NCI-H82 treated with DMSO at 0.1 percent for 48 hours (cell line): ENCODE measurements at regions not wholly inside any gene's neighbourhood (a gene's known extent, or its start where the extent isn't known, plus 50 kb on each side); places are given as distances from the start of the nearest gene placed in this dataset.
A peak's percentile ranks its signal among the peaks of the same experiment; 100 is the strongest.

Source experiments
- DNase-seq: peaks from one replicate; lab custom pipeline; 2025; ENCODE audit not compliant: unreplicated experiment; lab: John Stamatoyannopoulos, UW

DNA sequence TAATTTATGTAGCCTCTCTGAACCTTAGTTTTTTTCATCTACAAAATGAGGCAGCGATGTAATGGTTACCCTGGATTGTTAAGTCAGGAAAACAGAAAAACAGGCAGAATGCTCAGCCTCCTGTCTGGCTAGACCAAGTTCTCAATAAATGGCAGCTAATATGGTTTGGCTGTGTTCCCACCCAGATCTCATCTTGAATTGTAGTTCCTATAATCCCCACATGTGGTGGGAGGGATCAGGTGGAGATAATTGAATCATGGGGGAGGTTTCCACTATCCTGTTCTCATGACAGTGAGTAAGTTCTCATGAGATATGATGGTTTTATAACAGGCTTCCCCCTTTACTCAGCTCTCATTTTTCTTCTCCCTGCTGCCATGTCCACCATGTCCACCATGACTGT is 220.0 kb downstream of the CMPK2 start:
- DNase-seq = peak; percentile 45

GRCh38 chr2:6647046-6647445 is 218.7 kb downstream of the CMPK2 start:
- no peak for DNase-seq

DNA sequence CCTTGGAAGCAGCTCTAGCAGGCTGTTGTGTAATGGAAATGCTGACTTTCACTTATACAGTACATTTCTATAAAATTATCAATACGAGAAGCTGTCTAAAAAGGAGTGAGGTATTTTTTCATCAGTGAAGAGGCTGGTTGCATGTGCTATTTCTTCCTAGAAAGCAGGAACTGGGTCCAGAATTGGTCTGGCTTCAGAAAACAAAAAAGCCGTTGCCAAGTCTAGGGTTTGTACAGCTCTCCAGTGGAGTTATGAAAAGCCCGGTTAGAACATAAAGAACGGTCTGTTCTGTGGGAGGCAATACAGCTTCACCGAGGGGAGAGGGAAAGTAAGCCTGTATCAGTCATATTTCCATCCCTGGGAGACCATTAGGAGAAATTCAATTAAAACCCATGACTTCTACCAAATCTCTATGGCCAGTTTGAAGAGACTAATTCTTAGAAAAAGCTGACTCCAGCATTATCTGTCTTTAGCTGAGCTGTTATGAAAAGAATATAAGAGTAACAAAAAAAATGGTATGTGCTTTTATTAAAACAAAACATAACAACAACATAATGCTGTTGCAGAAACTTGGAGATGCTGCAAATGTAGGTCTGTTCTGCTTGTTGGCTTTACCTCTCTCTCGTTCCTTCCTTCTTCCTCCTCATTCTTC is 217.0 kb downstream of the CMPK2 start:
- DNase-seq = no peak

DNA sequence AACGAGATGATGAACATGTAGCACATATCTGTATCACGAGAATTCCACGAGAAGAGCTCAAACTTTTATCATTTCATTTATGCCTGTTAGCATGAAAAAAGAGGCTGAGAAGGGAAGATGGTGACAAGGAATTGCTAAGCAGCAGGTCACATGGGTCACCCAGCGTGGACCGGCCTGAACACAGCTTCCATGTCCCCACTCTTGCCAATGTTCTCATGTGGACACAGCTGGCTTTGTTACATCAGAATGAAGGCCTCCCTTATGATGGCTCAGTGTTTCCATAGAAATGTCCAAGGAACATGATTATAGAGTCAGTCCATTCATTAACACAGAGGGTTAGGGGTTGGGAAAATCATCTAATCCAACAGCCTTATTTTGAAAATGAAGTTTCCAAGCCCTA is 215.4 kb downstream of the CMPK2 start:
- DNase-seq = no peak

GRCh38 chr2:6652251-6652650 is 213.5 kb downstream of the CMPK2 start:
- DNase-seq = no peak

DNA sequence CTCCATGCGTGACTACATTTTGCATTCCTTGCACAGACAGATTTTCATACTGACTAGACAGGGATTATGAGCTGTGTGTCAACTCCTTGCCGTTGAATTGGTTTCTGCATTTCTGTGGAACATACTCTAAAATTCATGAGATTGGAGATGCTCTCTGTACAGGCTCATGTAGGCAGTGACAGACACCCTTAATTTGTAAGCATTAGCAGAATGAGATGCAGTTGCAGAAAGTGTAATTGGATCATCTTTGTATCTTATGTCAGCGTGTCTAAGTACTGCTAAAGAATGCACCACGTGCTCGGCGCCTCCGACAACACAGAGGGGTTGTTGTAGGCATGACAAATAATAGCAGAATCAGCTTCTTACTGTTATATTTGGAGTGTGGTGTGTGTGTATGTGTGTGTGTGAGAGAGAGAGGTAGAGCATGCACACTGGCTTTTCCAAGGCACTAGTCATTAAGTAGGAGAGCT is 212.4 kb downstream of the CMPK2 start:
- peak; percentile 81 for DNase-seq

- no peak for DNase-seq
Measured at GRCh38 chr2:6654279-6654678, 211.4 kb downstream of the CMPK2 start.

DNA sequence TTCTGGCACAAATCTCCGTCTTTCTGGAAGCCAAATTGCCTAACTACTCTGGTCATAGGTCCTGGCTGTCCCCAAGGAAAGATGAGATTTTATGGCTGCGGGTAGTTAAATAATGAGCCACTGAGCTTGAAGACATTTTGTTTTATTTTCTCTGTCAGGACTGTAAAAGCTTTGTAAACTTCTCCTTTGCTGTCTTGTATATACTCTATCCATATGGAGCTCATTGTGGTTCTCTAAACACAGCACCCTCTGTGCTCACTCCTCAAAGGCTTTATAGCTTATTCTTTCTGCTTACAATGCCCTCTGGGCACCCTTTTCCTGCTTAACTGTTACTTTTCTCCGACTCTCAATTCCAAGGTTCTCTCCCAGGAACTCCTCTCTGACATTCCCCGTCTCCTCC is 209.1 kb downstream of the CMPK2 start:
- no peak for DNase-seq

GRCh38 chr2:6657136-6657535 is 208.6 kb downstream of the CMPK2 start:
- DNase-seq = no peak

DNA sequence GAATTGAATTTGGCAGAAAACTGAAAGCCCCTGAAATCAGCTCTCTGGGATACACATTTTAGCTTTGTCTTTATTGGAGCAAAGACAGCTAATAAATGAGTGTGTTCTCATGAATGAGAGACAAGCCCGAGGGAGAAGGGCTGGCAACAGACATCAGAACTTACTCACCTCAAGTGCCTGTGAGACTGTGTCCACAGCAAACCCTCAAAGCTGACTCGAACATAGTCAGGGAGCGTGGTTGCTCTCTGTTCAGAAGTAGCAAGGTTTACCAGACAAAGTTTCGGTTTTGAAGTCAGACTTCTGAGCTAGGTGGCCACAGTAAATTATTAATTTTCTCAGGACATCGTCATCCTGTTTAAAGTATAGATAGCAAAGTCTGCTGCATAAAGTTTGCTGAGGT is 207.9 kb downstream of the CMPK2 start:
- DNase-seq = no peak

- DNase-seq = no peak
Measured at GRCh38 chr2:6664332-6665061, 201.2 kb downstream of the CMPK2 start.

- DNase-seq = no peak
Measured at GRCh38 chr2:6665093-6666045, 200.3 kb downstream of the CMPK2 start.

GRCh38 chr2:6667326-6667725 is 198.4 kb downstream of the CMPK2 start:
- DNase-seq = no peak

DNA sequence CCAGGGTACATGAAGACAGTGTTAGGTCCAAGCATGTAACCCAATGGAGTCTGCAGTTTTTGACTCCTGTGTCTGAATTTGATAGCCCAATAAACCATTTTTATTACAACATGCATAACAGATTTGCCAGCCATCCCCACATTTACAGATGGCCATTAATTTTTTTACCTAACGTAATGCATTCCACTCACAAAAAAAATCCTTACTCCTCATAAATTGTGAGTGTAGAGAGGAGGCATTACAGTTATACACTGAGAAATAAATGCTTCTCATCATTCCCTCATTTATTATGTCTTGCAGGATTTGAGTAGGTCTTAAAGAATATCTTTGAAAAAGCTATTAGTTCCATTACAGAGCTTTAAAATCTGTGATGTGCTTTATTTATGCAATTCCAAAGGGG is 193.8 kb downstream of the CMPK2 start:
- DNase-seq = no peak

GRCh38 chr2:6674381-6674780 is 191.3 kb downstream of the CMPK2 start:
- DNase-seq = no peak

- no peak for DNase-seq
Measured at GRCh38 chr2:6675791-6676190, 189.9 kb downstream of the CMPK2 start.

DNA sequence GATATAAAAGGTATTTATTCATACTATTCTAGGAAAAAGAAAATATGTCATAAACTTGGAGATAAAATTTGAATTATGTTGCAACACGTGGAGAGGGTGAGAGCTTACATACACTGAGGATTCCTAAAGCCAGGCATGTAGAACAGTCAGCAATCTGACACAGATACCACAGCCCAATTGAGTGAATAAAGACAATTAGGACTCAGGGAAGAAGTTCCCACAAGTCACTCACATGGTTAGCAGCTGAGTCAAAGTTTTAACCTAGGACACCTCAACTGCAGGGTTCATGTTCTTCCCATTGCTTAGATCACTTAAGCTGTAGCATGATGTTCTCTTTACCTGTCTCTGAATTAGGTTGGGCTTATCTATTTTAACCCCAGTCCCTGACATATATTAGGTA is 189.5 kb downstream of the CMPK2 start:
- DNase-seq = no peak

DNA sequence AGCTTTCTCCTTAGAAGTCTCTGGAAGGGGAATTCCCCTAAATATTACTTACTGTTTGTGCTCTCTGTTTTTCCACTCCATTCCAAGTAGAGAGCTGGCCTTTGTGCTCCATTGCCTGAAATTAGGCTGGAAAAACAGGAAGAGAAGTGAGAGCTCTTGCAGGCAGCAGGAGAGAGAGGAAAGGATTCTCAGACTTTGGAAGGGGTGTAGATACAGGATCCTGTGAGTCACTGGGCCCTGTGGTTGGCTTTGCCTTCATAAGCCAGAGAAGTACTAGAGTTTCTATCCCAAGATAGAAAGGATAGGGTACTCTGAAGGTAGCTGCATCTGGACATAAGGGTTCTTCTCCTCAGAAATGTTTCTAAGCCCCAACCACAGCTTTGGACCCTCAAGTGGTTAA is 188.9 kb downstream of the CMPK2 start:
- no peak for DNase-seq

- no peak for DNase-seq
Measured at GRCh38 chr2:6679471-6679870, 186.2 kb downstream of the CMPK2 start.

DNA sequence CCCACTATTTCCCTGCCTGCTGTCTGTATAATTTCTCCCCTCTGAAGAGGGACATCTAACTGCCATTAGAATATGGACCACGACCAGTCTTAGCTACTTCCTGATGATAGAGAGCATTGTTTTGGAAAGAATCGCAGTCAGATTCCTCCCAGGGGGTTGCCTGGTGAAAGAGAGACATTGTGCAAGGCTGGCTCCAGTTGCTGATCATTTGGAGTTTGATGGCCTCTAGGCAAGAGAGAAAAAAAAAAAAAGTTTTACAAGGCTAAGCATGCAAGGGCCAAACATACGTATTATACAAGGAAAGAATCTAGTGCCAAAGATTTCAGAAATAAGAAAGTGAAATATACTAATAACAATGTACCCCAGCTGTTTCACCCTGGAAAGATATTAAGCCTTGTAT is 182.2 kb downstream of the CMPK2 start:
- DNase-seq = no peak

DNA sequence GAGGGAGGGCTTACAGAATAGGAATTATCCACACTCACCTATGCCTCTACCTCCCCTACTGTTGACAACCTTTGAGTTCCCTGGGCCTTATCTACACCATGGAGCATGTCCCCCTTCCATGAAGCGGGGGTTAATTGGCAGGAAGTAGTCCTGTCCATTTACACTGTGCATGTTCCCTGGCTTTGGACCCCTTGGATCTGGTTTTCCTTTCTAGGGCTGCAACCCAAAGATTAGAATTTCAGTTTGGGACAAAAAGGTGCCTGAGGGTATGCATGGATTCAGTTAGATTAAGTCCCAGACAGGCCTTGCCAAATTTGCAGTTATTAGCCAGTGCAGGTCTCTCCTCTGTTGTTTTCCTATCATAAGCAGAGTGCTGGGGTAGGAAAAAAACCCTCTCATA is 180.3 kb downstream of the CMPK2 start:
- no peak for DNase-seq

DNA sequence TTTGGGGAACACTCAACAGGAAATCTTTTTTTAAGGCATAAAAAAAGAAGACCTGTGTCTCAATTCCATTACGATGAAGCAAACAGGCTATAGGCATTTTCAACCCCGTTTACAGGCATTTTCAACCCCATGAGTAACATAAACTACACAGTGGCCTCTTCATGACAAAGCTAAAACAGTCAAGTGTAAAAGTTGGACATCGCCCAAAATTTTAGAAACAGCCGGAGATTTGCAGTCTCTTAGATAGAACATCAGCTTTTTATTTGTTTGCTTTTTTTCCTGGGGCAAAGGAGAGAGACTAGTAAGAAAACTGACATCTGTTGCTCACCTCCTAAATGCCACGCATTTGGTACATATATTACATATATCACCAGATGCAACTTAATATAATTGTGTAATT is 173.7 kb downstream of the CMPK2 start:
- no peak for DNase-seq
